NCI-H1092 treated with DMSO at 0.1 percent for 48 hours (cell line): ENCODE measurements at regions not wholly inside any gene's neighbourhood (a gene's known extent, or its start where the extent isn't known, plus 50 kb on each side); places are given as distances from the start of the nearest gene placed in this dataset.
"Not testable (repeated sequence)": the region's sequence is repeated elsewhere in the genome, so short reads cannot be mapped to it uniquely, and the experiment has no call there.

ENCODE experiments used
- DNase-seq: peaks from one replicate; lab custom pipeline; 2025; lab: John Stamatoyannopoulos, UW

GRCh38 chr2:126952216-126952615 is 53.5 kb downstream of the TEX51 start:
- no peak for DNase-seq

- DNase-seq, result no peak
Observed at GRCh38 chr2:126953483-126953882, 54.8 kb downstream of the TEX51 start.

- no peak for DNase-seq
Observed at GRCh38 chr2:126954831-126955230, 56.1 kb downstream of the TEX51 start.

GRCh38 chr2:126956773-126957172 is 58.1 kb downstream of the TEX51 start:
- not testable (repeated sequence) for DNase-seq

GRCh38 chr2:126963390-126963789 is 64.7 kb downstream of the TEX51 start:
- DNase-seq, result no peak

- DNase-seq, result no peak
Observed at GRCh38 chr2:126966601-126967000, 67.9 kb downstream of the TEX51 start.

GRCh38 chr2:126970583-126970982 is 71.9 kb downstream of the TEX51 start:
- no peak for DNase-seq

- no peak for DNase-seq
Observed at GRCh38 chr2:126971162-126971480, 72.4 kb downstream of the TEX51 start.

GRCh38 chr2:126971481-126972278 is 73.0 kb downstream of the TEX51 start:
- DNase-seq, result peak; percentile 58

GRCh38 chr2:126972279-126972626 is 73.6 kb downstream of the TEX51 start:
- DNase-seq, result no peak

GRCh38 chr2:126973745-126974144 is 75.1 kb downstream of the TEX51 start:
- DNase-seq, result no peak

- no peak for DNase-seq
Observed at GRCh38 chr2:126975671-126976655, 77.3 kb downstream of the TEX51 start.

GRCh38 chr2:126976721-126977328 is 78.1 kb downstream of the TEX51 start:
- no peak for DNase-seq

GRCh38 chr2:126978333-126978732 is 79.6 kb downstream of the TEX51 start:
- no peak for DNase-seq

GRCh38 chr2:126979039-126980003 is 80.6 kb downstream of the TEX51 start:
- DNase-seq, result no peak

- no peak for DNase-seq
Observed at GRCh38 chr2:126981476-126981875, 82.8 kb downstream of the TEX51 start.

- DNase-seq, result no peak
Observed at GRCh38 chr2:126982935-126983334, 84.2 kb downstream of the TEX51 start.

- DNase-seq, result no peak
Observed at GRCh38 chr2:126986631-126987187, 88.0 kb downstream of the TEX51 start.

GRCh38 chr2:126988482-126988881 is 89.8 kb downstream of the TEX51 start:
- DNase-seq, result no peak

- DNase-seq, result not testable (repeated sequence)
Observed at GRCh38 chr2:126989064-126989463, 90.4 kb downstream of the TEX51 start.

- no peak for DNase-seq
Observed at GRCh38 chr2:126990200-126990599, 91.5 kb downstream of the TEX51 start.
